Mesothelial cell of epicardium (in vitro differentiated cells): ENCODE measurements at regions not wholly inside any gene's neighbourhood (a gene's known extent, or its start where the extent isn't known, plus 50 kb on each side); places are given as distances from the start of the nearest gene placed in this dataset.

ENCODE experiments used
- DNase-seq, 2 experiments: peaks; one replicate each; pipeline ENCODE4 v3.0.0; 2021; ENCODE audit warnings: low spot score in 2 of 2; ENCODE audit not compliant: unreplicated experiment in 2 of 2
- H3K27ac Mint-ChIP-seq: 2 replicates; pipeline ENCODE4 v1.8.0; 2021; ENCODE audit warnings: mixed read lengths
- H3K27me3 Mint-ChIP-seq: 2 replicates; pipeline ENCODE4 v1.8.0; 2021; ENCODE audit warnings: low read depth, mixed read lengths
- H3K36me3 Mint-ChIP-seq: 2 replicates; pipeline ENCODE4 v1.8.0; 2021; ENCODE audit warnings: mixed read lengths
- H3K4me1 Mint-ChIP-seq: 2 replicates; pipeline ENCODE4 v1.8.0; 2021; ENCODE audit warnings: mixed read lengths
- H3K4me3 Mint-ChIP-seq: 2 replicates; pipeline ENCODE4 v1.8.0; 2021; ENCODE audit warnings: mild to moderate bottlenecking, moderate library complexity, mixed read lengths
- H3K9me3 Mint-ChIP-seq: 2 replicates; pipeline ENCODE4 v1.8.0; 2021; ENCODE audit warnings: mixed read lengths
- CTCF ChIP-seq: fragments of 200-600 bp; sonication (generic); IDR thresholded peaks from one replicate; pipeline ENCODE4 v1.5.0; 2021; ENCODE audit warnings: antibody characterized with exemption; ENCODE audit not compliant: unreplicated experiment

- Mint-ChIP-seq H3K27me3 (no peaks in the 10 kb centered on the region), H3K9me3 (no peaks in the 10 kb centered on the region), H3K4me3 (no peak overlapping the region), H3K36me3 (no peaks in the 10 kb centered on the region), H3K4me1 (peaks cover 53% of the 10 kb centered on the region), H3K27ac (no peak overlapping the region)
- DNase-seq = no peak
- TF ChIP-seq CTCF = no peak
These were observed 52.8 kb upstream of the IFFO2 start for GRCh38 chr1:19009126-19009881.

GRCh38 chr1:19007491-19008441 lies 51.3 kb upstream of the IFFO2 start:
- DNase-seq = no peak
- Mint-ChIP-seq H3K27me3 (no peaks in the 10 kb centered on the region), H3K4me1 (peaks cover 53% of the 10 kb centered on the region), H3K36me3 (no peaks in the 10 kb centered on the region), H3K4me3 (no peak overlapping the region), H3K27ac (no peak overlapping the region), H3K9me3 (peaks cover 11% of the 10 kb centered on the region)
- no peak for TF ChIP-seq CTCF

GRCh38 chr1:19006837-19007271 lies 50.4 kb upstream of the IFFO2 start:
- H3K9me3 Mint-ChIP-seq = peaks cover 16% of the 10 kb centered on the region
- DNase-seq = no peak
- no peak for TF ChIP-seq CTCF
- H3K36me3 Mint-ChIP-seq = no peaks in the 10 kb centered on the region
- H3K4me1 Mint-ChIP-seq = peaks cover 46% of the 10 kb centered on the region
- no peak overlapping the region for H3K27ac Mint-ChIP-seq
- H3K4me3 Mint-ChIP-seq = no peak overlapping the region
- no peaks in the 10 kb centered on the region for H3K27me3 Mint-ChIP-seq
